ENCODE measurements at regions not wholly inside any gene's neighbourhood (a gene's known extent, or its start where the extent isn't known, plus 50 kb on each side); places are given as distances from the start of the nearest gene placed in this dataset.

GRCh38 chr5:4095918-4096630 is 500.4 kb downstream of the IRX1 start:
- peak in 4 of 5 donors; percentile 51 to 88 (median 80) for DNase-seq
- FAIRE-seq = no peak
- Histone ChIP-seq H3K27me3 (ENCODE audit: control insufficient read depth, insufficient read depth, low read length) (no peaks in the 10 kb centered on the region), H3K36me3 (ENCODE audit: control insufficient read depth in 2 of 3, insufficient read depth in 3 of 3, low read length in 3 of 3) (no peaks in the 10 kb centered on the region), H3K4me3 (ENCODE audit: low read length in 3 of 3) (no peak overlapping the region), H3K27ac (ENCODE audit: low read depth in 2 of 2, low read length in 2 of 2) (no peak overlapping the region), H3K9me3 (ENCODE audit: control insufficient read depth in 2 of 3, insufficient read depth in 1 of 3, low read length in 3 of 3) (no peaks in the 10 kb centered on the region), H3K4me1 (ENCODE audit: control insufficient read depth in 2 of 3, insufficient read depth in 2 of 3, low read depth in 1 of 3, low read length in 3 of 3) (no peaks in the 10 kb centered on the region), H3K9ac (ENCODE audit: low read length in 3 of 3) (no peak overlapping the region)
- no peak for TF ChIP-seq CTCF (IDR thresholded peaks at IDR 0.05; ENCODE audit: borderline replicate concordance, extremely low read depth, insufficient read depth)
- intact Hi-C loops (cut with DNase I) = no loop called here

GRCh38 chr5:4097199-4097598 is 501.6 kb downstream of the IRX1 start:
- Histone ChIP-seq H3K9me3 (ENCODE audit: control insufficient read depth in 2 of 3, insufficient read depth in 1 of 3, low read length in 3 of 3) (no peaks in the 10 kb centered on the region), H3K4me1 (ENCODE audit: control insufficient read depth in 2 of 3, insufficient read depth in 2 of 3, low read depth in 1 of 3, low read length in 3 of 3) (no peaks in the 10 kb centered on the region), H3K36me3 (ENCODE audit: control insufficient read depth in 2 of 3, insufficient read depth in 3 of 3, low read length in 3 of 3) (no peaks in the 10 kb centered on the region), H3K9ac (ENCODE audit: low read length in 3 of 3) (no peak overlapping the region), H3K27ac (ENCODE audit: low read depth in 2 of 2, low read length in 2 of 2) (no peak overlapping the region), H3K27me3 (ENCODE audit: control insufficient read depth, insufficient read depth, low read length) (no peaks in the 10 kb centered on the region), H3K4me3 (ENCODE audit: low read length in 3 of 3) (no peak overlapping the region)
- intact Hi-C loops (cut with DNase I) = no loop called here
- no peak for DNase-seq
- FAIRE-seq = no peak
- TF ChIP-seq CTCF (IDR thresholded peaks at IDR 0.05; ENCODE audit: borderline replicate concordance, extremely low read depth, insufficient read depth) = no peak

GRCh38 chr5:4098226-4098625 is 502.6 kb downstream of the IRX1 start:
- Histone ChIP-seq H3K27me3 (ENCODE audit: control insufficient read depth, insufficient read depth, low read length) (no peaks in the 10 kb centered on the region), H3K9me3 (ENCODE audit: control insufficient read depth in 2 of 3, insufficient read depth in 1 of 3, low read length in 3 of 3) (no peaks in the 10 kb centered on the region), H3K4me3 (ENCODE audit: low read length in 3 of 3) (no peak overlapping the region), H3K4me1 (ENCODE audit: control insufficient read depth in 2 of 3, insufficient read depth in 2 of 3, low read depth in 1 of 3, low read length in 3 of 3) (no peaks in the 10 kb centered on the region), H3K9ac (ENCODE audit: low read length in 3 of 3) (no peak overlapping the region), H3K36me3 (ENCODE audit: control insufficient read depth in 2 of 3, insufficient read depth in 3 of 3, low read length in 3 of 3) (no peaks in the 10 kb centered on the region), H3K27ac (ENCODE audit: low read depth in 2 of 2, low read length in 2 of 2) (no peak overlapping the region)
- FAIRE-seq = no peak
- no peak for TF ChIP-seq CTCF (IDR thresholded peaks at IDR 0.05; ENCODE audit: borderline replicate concordance, extremely low read depth, insufficient read depth)
- intact Hi-C loops (cut with DNase I) = no loop called here
- no peak for DNase-seq

GRCh38 chr5:4099386-4099785 is 503.8 kb downstream of the IRX1 start:
- Histone ChIP-seq H3K27ac (ENCODE audit: low read depth in 2 of 2, low read length in 2 of 2) (no peak overlapping the region), H3K9ac (ENCODE audit: low read length in 3 of 3) (no peak overlapping the region), H3K36me3 (ENCODE audit: control insufficient read depth in 2 of 3, insufficient read depth in 3 of 3, low read length in 3 of 3) (no peaks in the 10 kb centered on the region), H3K4me3 (ENCODE audit: low read length in 3 of 3) (no peak overlapping the region), H3K27me3 (ENCODE audit: control insufficient read depth, insufficient read depth, low read length) (no peaks in the 10 kb centered on the region), H3K9me3 (ENCODE audit: control insufficient read depth in 2 of 3, insufficient read depth in 1 of 3, low read length in 3 of 3) (no peaks in the 10 kb centered on the region), H3K4me1 (ENCODE audit: control insufficient read depth in 2 of 3, insufficient read depth in 2 of 3, low read depth in 1 of 3, low read length in 3 of 3) (no peaks in the 10 kb centered on the region)
- FAIRE-seq = no peak
- intact Hi-C loops (cut with DNase I) = no loop called here
- TF ChIP-seq CTCF (IDR thresholded peaks at IDR 0.05; ENCODE audit: borderline replicate concordance, extremely low read depth, insufficient read depth) = no peak
- DNase-seq = no peak

Data from kidney (tissue), 13 donors.